GM19043 (cell line): ENCODE measurements at regions not wholly inside any gene's neighbourhood (a gene's known extent, or its start where the extent isn't known, plus 50 kb on each side); places are given as distances from the start of the nearest gene placed in this dataset.

ENCODE experiments used
- ATAC-seq: cut with Tn5 transposase; IDR thresholded peaks from one replicate; pipeline ENCODE4 v1.9.1; 2021; ENCODE audit warnings: low read depth; ENCODE audit not compliant: unreplicated experiment

- ATAC-seq: no peak
Observed at GRCh38 chr13:74046431-74046830, 87.8 kb downstream of the KLF12 start.

- ATAC-seq: no peak
Observed at GRCh38 chr13:74045583-74045982, 88.6 kb downstream of the KLF12 start.

- no peak for ATAC-seq
Observed at GRCh38 chr13:74043237-74043636, 91.0 kb downstream of the KLF12 start.

- ATAC-seq: peak; percentile 83
Observed at GRCh38 chr13:74040200-74040599, 94.0 kb downstream of the KLF12 start.

- ATAC-seq: no peak
Observed at GRCh38 chr13:74039667-74040066, 94.5 kb downstream of the KLF12 start.

GRCh38 chr13:74039154-74039553, 95.0 kb downstream of the KLF12 start:
- no peak for ATAC-seq

- ATAC-seq: no peak
Observed at GRCh38 chr13:74037762-74038161, 96.4 kb downstream of the KLF12 start.

GRCh38 chr13:74036373-74036772, 97.8 kb downstream of the KLF12 start:
- no peak for ATAC-seq

GRCh38 chr13:74035896-74036295, 98.3 kb downstream of the KLF12 start:
- ATAC-seq: no peak

- ATAC-seq: no peak
Observed at GRCh38 chr13:74032325-74032724, 101.9 kb downstream of the KLF12 start.

- ATAC-seq: peak; percentile 32
Observed at GRCh38 chr13:74027161-74027779, 106.9 kb downstream of the KLF12 start.

GRCh38 chr13:74026753-74027152, 107.5 kb downstream of the KLF12 start:
- peak; percentile 89 for ATAC-seq

GRCh38 chr13:74025369-74025768, 108.8 kb downstream of the KLF12 start:
- no peak for ATAC-seq

- ATAC-seq: no peak
Observed at GRCh38 chr13:74024856-74025255, 109.3 kb downstream of the KLF12 start.

- no peak for ATAC-seq
Observed at GRCh38 chr13:74024314-74024713, 109.9 kb downstream of the KLF12 start.

GRCh38 chr13:74023484-74023883, 110.7 kb downstream of the KLF12 start:
- ATAC-seq: no peak

- no peak for ATAC-seq
Observed at GRCh38 chr13:74021505-74021904, 112.7 kb downstream of the KLF12 start.

GRCh38 chr13:74018062-74018431, 116.2 kb downstream of the KLF12 start:
- ATAC-seq: no peak

- ATAC-seq: peak; percentile 74
Observed at GRCh38 chr13:74017301-74018061, 116.7 kb downstream of the KLF12 start.

- no peak for ATAC-seq
Observed at GRCh38 chr13:74015137-74015536, 119.1 kb downstream of the KLF12 start.

- ATAC-seq: no peak
Observed at GRCh38 chr13:74009100-74009668, 125.0 kb downstream of the KLF12 start.

- ATAC-seq: no peak
Observed at GRCh38 chr13:74006666-74007065, 127.5 kb downstream of the KLF12 start.
